ENCODE measurements at regions not wholly inside any gene's neighbourhood (a gene's known extent, or its start where the extent isn't known, plus 50 kb on each side); places are given as distances from the start of the nearest gene placed in this dataset.

GRCh38 chr3:18283680-18284079 is 141.5 kb downstream of the SATB1 start:
- Histone ChIP-seq H3K27ac (ENCODE audit: control insufficient read depth, insufficient read depth, low read length) (no peak overlapping the region), H2AFZ (ENCODE audit: control insufficient read depth, low read length) (no peak overlapping the region), H3K4me3 (ENCODE audit: control insufficient read depth in 2 of 3, extremely low read depth in 1 of 3, insufficient read depth in 2 of 3, low read depth in 1 of 3, low read length in 3 of 3) (no peak overlapping the region), H4K20me1 (ENCODE audit: control insufficient read depth, extremely low read depth, insufficient read depth, low read length) (no peaks in the 10 kb centered on the region), H3K4me2 (ENCODE audit: control insufficient read depth, extremely low read depth, insufficient read depth, low read depth, low read length) (no peak overlapping the region), H3K4me1 (ENCODE audit: control insufficient read depth, extremely low read depth, insufficient read depth, low read length) (no peaks in the 10 kb centered on the region), H3K9me1 (ENCODE audit: control insufficient read depth, extremely low read depth, insufficient read depth, low read length) (no peaks in the 10 kb centered on the region), H3K9me3 (ENCODE audit: control insufficient read depth, low read depth, low read length) (no peaks in the 10 kb centered on the region), H3K79me2 (ENCODE audit: control insufficient read depth, insufficient read depth, low read length) (no peaks in the 10 kb centered on the region), H3K27me3 (ENCODE audit: control insufficient read depth, extremely low read depth, insufficient read depth, low read length) (no peaks in the 10 kb centered on the region), H3K9ac (ENCODE audit: control insufficient read depth, extremely low read depth, insufficient read depth, low read length) (no peak overlapping the region), H3K36me3 (ENCODE audit: control insufficient read depth in 2 of 2, extremely low read depth in 1 of 2, insufficient read depth in 2 of 2, low read length in 2 of 2) (no peaks in the 10 kb centered on the region)
- DNase-seq (ENCODE audit: low read depth, low spot score) (no peak), FAIRE-seq (no peak)
- dilution Hi-C loops (cut with MboI; ENCODE audit: extremely low pct_ligation_motif_present, low sequenced_read_pairs): no loop called here
- TF ChIP-seq CTCF (optimal IDR thresholded peaks at IDR 0.05 in 1 of 3, IDR thresholded peaks at IDR 0.05 in 1 of 3, conservative IDR thresholded peaks at IDR 0.05 in 1 of 3; ENCODE audit: extremely low read depth in 1 of 3, insufficient read depth in 2 of 3, low read length in 3 of 3) (no peak), EZH2 (IDR thresholded peaks at IDR 0.05; ENCODE audit: low read length) (no peak)

- Histone ChIP-seq H3K4me2 (ENCODE audit: control insufficient read depth, extremely low read depth, insufficient read depth, low read depth, low read length) (no peak overlapping the region), H3K4me1 (ENCODE audit: control insufficient read depth, extremely low read depth, insufficient read depth, low read length) (no peaks in the 10 kb centered on the region), H3K9me3 (ENCODE audit: control insufficient read depth, low read depth, low read length) (no peaks in the 10 kb centered on the region), H3K9ac (ENCODE audit: control insufficient read depth, extremely low read depth, insufficient read depth, low read length) (no peak overlapping the region), H3K27ac (ENCODE audit: control insufficient read depth, insufficient read depth, low read length) (no peak overlapping the region), H4K20me1 (ENCODE audit: control insufficient read depth, extremely low read depth, insufficient read depth, low read length) (no peaks in the 10 kb centered on the region), H2AFZ (ENCODE audit: control insufficient read depth, low read length) (peak overlapping the region; percentile 34), H3K27me3 (ENCODE audit: control insufficient read depth, extremely low read depth, insufficient read depth, low read length) (no peaks in the 10 kb centered on the region), H3K79me2 (ENCODE audit: control insufficient read depth, insufficient read depth, low read length) (no peaks in the 10 kb centered on the region), H3K9me1 (ENCODE audit: control insufficient read depth, extremely low read depth, insufficient read depth, low read length) (no peaks in the 10 kb centered on the region), H3K4me3 (ENCODE audit: control insufficient read depth in 2 of 3, extremely low read depth in 1 of 3, insufficient read depth in 2 of 3, low read depth in 1 of 3, low read length in 3 of 3) (no peak overlapping the region), H3K36me3 (ENCODE audit: control insufficient read depth in 2 of 2, extremely low read depth in 1 of 2, insufficient read depth in 2 of 2, low read length in 2 of 2) (no peaks in the 10 kb centered on the region)
- dilution Hi-C loops (cut with MboI; ENCODE audit: extremely low pct_ligation_motif_present, low sequenced_read_pairs): no loop called here
- DNase-seq (ENCODE audit: low read depth, low spot score) (no peak), FAIRE-seq (no peak)
- TF ChIP-seq EZH2 (IDR thresholded peaks at IDR 0.05; ENCODE audit: low read length) (no peak), CTCF (optimal IDR thresholded peaks at IDR 0.05 in 1 of 3, IDR thresholded peaks at IDR 0.05 in 1 of 3, conservative IDR thresholded peaks at IDR 0.05 in 1 of 3; ENCODE audit: extremely low read depth in 1 of 3, insufficient read depth in 2 of 3, low read length in 3 of 3) (no peak)
Observed at GRCh38 chr3:18282507-18282906, 142.6 kb downstream of the SATB1 start.
